ENCODE measurements at regions not wholly inside any gene's neighbourhood (a gene's known extent, or its start where the extent isn't known, plus 50 kb on each side); places are given as distances from the start of the nearest gene placed in this dataset.
"Not testable (repeated sequence)": the region's sequence is repeated elsewhere in the genome, so short reads cannot be mapped to it uniquely, and the experiment has no call there.

- DNase-seq (ENCODE audit: low spot score) = no peak
- TF ChIP-seq CTCF (IDR thresholded peaks at IDR 0.05; ENCODE audit: extremely low read depth, missing control alignments) = no peak
These were observed 1509.9 kb downstream of the SLITRK5 start for GRCh38 chr13:89181041-89181440.

- TF ChIP-seq CTCF (IDR thresholded peaks at IDR 0.05; ENCODE audit: extremely low read depth, missing control alignments) = no peak
- DNase-seq (ENCODE audit: low spot score) = no peak
These were observed 1528.0 kb downstream of the SLITRK5 start for GRCh38 chr13:89199138-89199537.

- DNase-seq (ENCODE audit: low spot score) = no peak
- no peak for TF ChIP-seq CTCF (IDR thresholded peaks at IDR 0.05; ENCODE audit: extremely low read depth, missing control alignments)
These were observed 1533.3 kb downstream of the SLITRK5 start for GRCh38 chr13:89204435-89204834.

GRCh38 chr13:89205856-89206520 is 1534.8 kb downstream of the SLITRK5 start:
- DNase-seq (ENCODE audit: low spot score) = no peak
- no peak for TF ChIP-seq CTCF (IDR thresholded peaks at IDR 0.05; ENCODE audit: extremely low read depth, missing control alignments)

- TF ChIP-seq CTCF (IDR thresholded peaks at IDR 0.05; ENCODE audit: extremely low read depth, missing control alignments) = no peak
These were observed 1541.0 kb downstream of the SLITRK5 start for GRCh38 chr13:89212186-89212585.

GRCh38 chr13:89214185-89214584 is 1543.0 kb downstream of the SLITRK5 start:
- DNase-seq (ENCODE audit: low spot score) = no peak
- TF ChIP-seq CTCF (IDR thresholded peaks at IDR 0.05; ENCODE audit: extremely low read depth, missing control alignments) = no peak

More at GRCh38 chr13:89212186-89212585, 1541.0 kb downstream of the SLITRK5 start:
- no peak for DNase-seq (ENCODE audit: low spot score)

- DNase-seq (ENCODE audit: low spot score) = not testable (repeated sequence)
These were observed 1544.1 kb downstream of the SLITRK5 start for GRCh38 chr13:89215319-89215718.

GRCh38 chr13:89217813-89218212 is 1546.6 kb downstream of the SLITRK5 start:
- DNase-seq (ENCODE audit: low spot score) = no peak
- no peak for TF ChIP-seq CTCF (IDR thresholded peaks at IDR 0.05; ENCODE audit: extremely low read depth, missing control alignments)
